ENCODE measurements at regions not wholly inside any gene's neighbourhood (a gene's known extent, or its start where the extent isn't known, plus 50 kb on each side); places are given as distances from the start of the nearest gene placed in this dataset.

- no peak for DNase-seq
Observed at GRCh38 chr2:146530886-146531285, 1313.9 kb upstream of the ACVR2A start.

GRCh38 chr2:146527166-146527565 is 1317.7 kb upstream of the ACVR2A start:
- no peak for DNase-seq

GRCh38 chr2:146523196-146523595 is 1321.6 kb upstream of the ACVR2A start:
- DNase-seq = no peak

GRCh38 chr2:146506851-146507250 is 1338.0 kb upstream of the ACVR2A start:
- DNase-seq = no peak

DNA sequence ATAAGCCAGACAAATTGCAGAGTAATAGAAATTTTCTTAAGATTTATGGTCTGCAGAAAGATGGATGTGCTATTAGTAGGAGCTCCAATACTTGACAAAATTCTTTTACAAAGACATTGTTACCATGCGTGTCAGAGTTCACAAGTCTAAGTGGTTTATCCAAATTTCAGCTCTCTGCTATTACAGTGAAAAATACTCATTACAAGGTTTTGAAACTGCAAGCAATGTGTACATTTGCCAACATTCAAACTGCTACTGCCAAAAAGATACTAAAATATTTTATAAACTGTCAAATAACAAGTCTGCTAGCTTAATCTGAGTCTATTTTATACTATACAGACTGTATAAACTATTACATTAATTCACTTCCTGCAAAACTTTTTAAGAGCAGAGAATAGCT is 1341.5 kb upstream of the ACVR2A start:
- DNase-seq = no peak

- no peak for DNase-seq
Observed at GRCh38 chr2:146496248-146496647, 1348.6 kb upstream of the ACVR2A start.

GRCh38 chr2:146489386-146489785 is 1355.4 kb upstream of the ACVR2A start:
- no peak for DNase-seq

- no peak for DNase-seq
Observed at GRCh38 chr2:146481629-146482028, 1363.2 kb upstream of the ACVR2A start.

- no peak for DNase-seq
Observed at GRCh38 chr2:146477383-146477782, 1367.4 kb upstream of the ACVR2A start.

GRCh38 chr2:146468578-146468977 is 1376.3 kb upstream of the ACVR2A start:
- DNase-seq = no peak

GRCh38 chr2:146467425-146467824 is 1377.4 kb upstream of the ACVR2A start:
- no peak for DNase-seq

DNA sequence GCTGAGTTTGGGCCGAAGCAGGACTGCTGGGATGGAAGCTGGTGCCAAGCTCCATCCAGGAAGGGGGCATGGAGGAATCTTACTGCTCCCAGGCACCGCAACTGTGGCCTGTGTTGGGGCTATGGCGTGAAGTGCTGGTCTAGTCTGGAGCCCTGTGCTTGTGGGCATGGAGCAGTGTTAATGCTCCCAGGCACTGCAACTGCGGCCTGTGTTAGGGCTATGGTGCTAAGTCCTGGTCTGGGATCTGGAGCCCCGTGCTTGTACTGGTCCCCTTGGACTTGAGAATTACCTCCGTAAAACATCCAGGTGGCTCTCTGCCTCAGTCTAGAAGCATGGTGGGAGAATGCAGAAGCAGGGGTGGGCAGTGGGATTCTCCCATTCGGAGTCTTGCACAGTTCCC is 1379.4 kb upstream of the ACVR2A start:
- no peak for DNase-seq

DNA sequence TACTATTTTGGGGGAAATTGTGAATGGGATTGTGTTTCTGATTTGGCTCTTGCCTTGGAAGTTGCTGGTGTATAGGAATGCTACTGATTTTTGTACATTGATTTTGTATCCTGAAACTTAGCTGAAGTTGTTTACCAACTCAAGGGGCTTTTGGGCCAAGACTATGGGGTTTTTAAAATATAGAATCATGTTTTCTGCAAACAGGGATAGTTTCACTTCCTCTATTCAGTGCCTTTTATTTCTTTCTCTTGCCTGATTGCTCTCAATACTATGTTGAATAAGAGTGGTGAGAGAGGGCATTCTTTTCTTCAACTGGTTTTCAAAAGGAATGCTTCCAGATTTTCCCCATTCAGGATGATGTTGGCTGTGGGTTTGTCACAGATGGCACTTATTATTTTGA is 1383.8 kb upstream of the ACVR2A start:
- DNase-seq = no peak

GRCh38 chr2:146458585-146458984 is 1386.2 kb upstream of the ACVR2A start:
- no peak for DNase-seq

- DNase-seq = no peak
Observed at GRCh38 chr2:146457221-146457620, 1387.6 kb upstream of the ACVR2A start.

DNA sequence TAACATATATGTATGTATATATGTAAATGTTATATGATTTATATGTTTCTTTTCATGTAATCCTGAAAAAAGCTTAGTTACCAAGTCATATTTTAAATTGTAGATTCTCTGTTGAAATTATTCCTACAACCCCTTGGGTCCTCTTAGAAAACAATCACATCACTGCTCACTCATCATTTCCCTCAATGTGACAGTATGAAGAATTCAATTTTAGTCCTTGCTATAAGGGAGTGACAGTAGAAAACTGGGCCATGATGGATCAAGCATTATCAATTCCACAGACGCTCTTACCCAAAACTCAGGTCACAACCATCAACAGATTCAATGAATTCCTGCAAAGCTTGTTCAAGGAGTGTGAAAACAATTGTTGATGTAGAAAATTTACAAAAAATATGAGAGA is 1389.5 kb upstream of the ACVR2A start:
- no peak for DNase-seq

GRCh38 chr2:146451972-146452371 is 1392.9 kb upstream of the ACVR2A start:
- DNase-seq = no peak

- no peak for DNase-seq
Observed at GRCh38 chr2:146450131-146450530, 1394.7 kb upstream of the ACVR2A start.

GRCh38 chr2:146444987-146445386 is 1399.8 kb upstream of the ACVR2A start:
- no peak for DNase-seq

GRCh38 chr2:146444085-146444484 is 1400.7 kb upstream of the ACVR2A start:
- no peak for DNase-seq

DNA sequence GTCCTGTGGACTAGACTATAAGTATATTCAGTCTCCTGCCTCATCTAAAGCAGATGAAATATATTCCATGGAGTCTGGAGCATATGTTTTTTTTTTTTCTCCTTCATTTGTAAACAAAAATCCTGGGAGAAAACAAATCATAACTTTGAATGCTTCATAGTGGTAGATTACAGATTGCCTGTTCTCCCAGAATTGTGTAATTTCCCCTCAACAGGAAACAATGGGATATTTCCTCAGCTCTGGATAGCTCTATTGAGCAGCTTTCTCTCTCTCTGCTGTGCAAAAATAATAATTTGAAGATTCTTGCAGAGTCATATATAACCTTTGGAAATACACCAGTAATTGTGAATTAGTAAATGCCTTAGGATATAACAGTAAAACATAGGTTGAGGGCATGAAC is 1406.6 kb upstream of the ACVR2A start:
- no peak for DNase-seq

DNA sequence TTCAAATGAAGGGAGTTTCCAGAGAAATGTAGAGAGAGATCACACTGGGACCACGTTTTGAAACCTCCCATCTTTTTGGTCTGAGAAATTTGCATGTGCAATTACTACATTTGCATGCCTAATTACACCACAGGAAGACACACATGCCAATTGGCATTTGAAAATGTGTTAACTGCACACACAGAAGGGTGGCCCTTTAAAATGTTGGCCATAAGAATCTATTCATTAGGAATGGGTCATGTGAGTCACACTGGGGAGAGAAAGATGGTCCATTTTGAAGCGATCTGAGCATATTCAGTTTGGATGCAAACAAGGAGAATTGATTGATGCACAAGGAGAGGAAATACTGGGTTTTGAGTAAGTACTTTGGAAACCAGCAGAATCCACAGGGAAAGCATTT is 1407.1 kb upstream of the ACVR2A start:
- DNase-seq = no peak

- DNase-seq = no peak
Observed at GRCh38 chr2:146433116-146433875, 1411.5 kb upstream of the ACVR2A start.

DNA sequence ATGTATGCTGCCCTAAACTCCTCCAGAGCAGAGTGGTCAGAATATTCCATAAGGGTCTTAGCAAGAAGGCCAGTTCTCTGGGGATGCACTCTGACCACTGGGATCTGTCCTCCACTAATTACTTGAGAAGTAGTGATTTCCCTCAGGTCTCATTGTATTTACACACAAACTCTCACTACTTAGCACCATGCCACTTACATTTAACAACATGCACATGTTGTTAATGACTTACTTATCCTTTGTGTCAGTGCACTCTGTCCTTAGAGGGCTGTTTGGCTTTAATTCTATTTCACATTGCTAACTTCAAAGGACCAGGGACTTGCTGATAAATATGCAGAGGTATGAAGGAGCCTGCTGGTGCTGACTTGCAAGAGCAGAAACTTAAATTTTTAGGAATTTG is 1415.5 kb upstream of the ACVR2A start:
- no peak for DNase-seq

GRCh38 chr2:146417942-146418341 is 1426.9 kb upstream of the ACVR2A start:
- DNase-seq = no peak

Data from midbrain (tissue), 1 donor.